ENCODE measurements at regions not wholly inside any gene's neighbourhood (a gene's known extent, or its start where the extent isn't known, plus 50 kb on each side); places are given as distances from the start of the nearest gene placed in this dataset.

GRCh38 chr2:45316576-45317338 lies 294.3 kb downstream of the SRBD1 start:
- Histone ChIP-seq H3K36me3 (replicated peaks; ENCODE audit: insufficient read depth, low read length) (no peaks in the 10 kb centered on the region), H3K9me2 (replicated peaks; ENCODE audit: insufficient read depth, low read length) (no peaks in the 10 kb centered on the region), H3K9ac (ENCODE audit: low read length) (no peak overlapping the region), H3K27ac (ENCODE audit: low read length) (no peak overlapping the region), H3K27me3 (replicated peaks; ENCODE audit: insufficient read depth, low read length) (no peaks in the 10 kb centered on the region), H3F3A (ENCODE audit: insufficient read depth, low read length) (no peaks in the 10 kb centered on the region), H3K4me2 (ENCODE audit: low read depth, low read length) (no peak overlapping the region), H3K4me1 (ENCODE audit: low read length) (no peaks in the 10 kb centered on the region), H3K79me2 (ENCODE audit: low read length) (no peaks in the 10 kb centered on the region), H3K9me3 (replicated peaks; ENCODE audit: insufficient read depth, low read length) (no peaks in the 10 kb centered on the region), H2AFZ (ENCODE audit: low read length) (no peak overlapping the region), H4K20me1 (ENCODE audit: insufficient read depth, low read length) (no peaks in the 10 kb centered on the region), H3K4me3 (ENCODE audit: low read length) (no peak overlapping the region)
- no peak for DNase-seq
- TF ChIP-seq EZH2phosphoT487 (IDR thresholded peaks at IDR 0.05; ENCODE audit: low read length) (no peak), EZH2 (optimal IDR thresholded peaks at IDR 0.05; ENCODE audit: low read depth, low read length) (no peak)
- TF ChIP-seq, protein P1, sequence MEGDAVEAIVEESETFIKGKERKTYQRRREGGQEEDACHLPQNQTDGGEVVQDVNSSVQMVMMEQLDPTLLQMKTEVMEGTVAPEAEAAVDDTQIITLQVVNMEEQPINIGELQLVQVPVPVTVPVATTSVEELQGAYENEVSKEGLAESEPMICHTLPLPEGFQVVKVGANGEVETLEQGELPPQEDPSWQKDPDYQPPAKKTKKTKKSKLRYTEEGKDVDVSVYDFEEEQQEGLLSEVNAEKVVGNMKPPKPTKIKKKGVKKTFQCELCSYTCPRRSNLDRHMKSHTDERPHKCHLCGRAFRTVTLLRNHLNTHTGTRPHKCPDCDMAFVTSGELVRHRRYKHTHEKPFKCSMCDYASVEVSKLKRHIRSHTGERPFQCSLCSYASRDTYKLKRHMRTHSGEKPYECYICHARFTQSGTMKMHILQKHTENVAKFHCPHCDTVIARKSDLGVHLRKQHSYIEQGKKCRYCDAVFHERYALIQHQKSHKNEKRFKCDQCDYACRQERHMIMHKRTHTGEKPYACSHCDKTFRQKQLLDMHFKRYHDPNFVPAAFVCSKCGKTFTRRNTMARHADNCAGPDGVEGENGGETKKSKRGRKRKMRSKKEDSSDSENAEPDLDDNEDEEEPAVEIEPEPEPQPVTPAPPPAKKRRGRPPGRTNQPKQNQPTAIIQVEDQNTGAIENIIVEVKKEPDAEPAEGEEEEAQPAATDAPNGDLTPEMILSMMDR (IDR thresholded peaks at IDR 0.05; ENCODE audit: low read length) = no peak

- Histone ChIP-seq H3K27me3 (replicated peaks; ENCODE audit: insufficient read depth, low read length) (no peaks in the 10 kb centered on the region), H3F3A (ENCODE audit: insufficient read depth, low read length) (no peaks in the 10 kb centered on the region), H3K4me1 (ENCODE audit: low read length) (no peaks in the 10 kb centered on the region), H3K79me2 (ENCODE audit: low read length) (no peaks in the 10 kb centered on the region), H3K27ac (ENCODE audit: low read length) (no peak overlapping the region), H3K4me3 (ENCODE audit: low read length) (no peak overlapping the region), H3K4me2 (ENCODE audit: low read depth, low read length) (no peak overlapping the region), H4K20me1 (ENCODE audit: insufficient read depth, low read length) (no peaks in the 10 kb centered on the region), H3K9me3 (replicated peaks; ENCODE audit: insufficient read depth, low read length) (no peaks in the 10 kb centered on the region), H3K36me3 (replicated peaks; ENCODE audit: insufficient read depth, low read length) (no peaks in the 10 kb centered on the region), H3K9ac (ENCODE audit: low read length) (no peak overlapping the region), H2AFZ (ENCODE audit: low read length) (no peak overlapping the region), H3K9me2 (replicated peaks; ENCODE audit: insufficient read depth, low read length) (no peaks in the 10 kb centered on the region)
- no peak for DNase-seq
- TF ChIP-seq, protein P1 (IDR thresholded peaks at IDR 0.05; ENCODE audit: low read length) = no peak
- TF ChIP-seq EZH2 (optimal IDR thresholded peaks at IDR 0.05; ENCODE audit: low read depth, low read length) = no peak
- TF ChIP-seq EZH2phosphoT487 (IDR thresholded peaks at IDR 0.05; ENCODE audit: low read length) = no peak
Measured at GRCh38 chr2:45315861-45316260, 295.2 kb downstream of the SRBD1 start.

DNA sequence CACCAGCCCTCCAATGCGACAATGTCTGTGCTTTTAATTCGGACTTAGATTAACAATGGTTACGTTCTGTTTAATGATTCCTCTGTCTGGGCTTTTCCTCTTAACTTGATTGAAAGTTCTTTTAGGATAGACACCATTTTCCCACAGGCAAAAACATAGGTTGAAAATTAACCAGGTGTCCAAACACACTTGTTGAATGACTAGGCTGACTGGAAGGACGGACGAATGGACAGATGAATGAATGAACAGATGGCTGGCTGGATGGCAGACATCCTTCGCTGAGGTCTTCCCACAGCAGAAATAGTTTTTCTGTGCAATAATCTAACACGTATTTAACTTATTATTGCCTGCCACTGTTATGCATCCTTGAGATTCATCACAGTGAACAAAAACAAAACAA lies 298.8 kb downstream of the SRBD1 start:
- no peak for TF ChIP-seq EZH2 (optimal IDR thresholded peaks at IDR 0.05; ENCODE audit: low read depth, low read length)
- TF ChIP-seq EZH2phosphoT487 (IDR thresholded peaks at IDR 0.05; ENCODE audit: low read length) = no peak
- TF ChIP-seq, protein P1 (IDR thresholded peaks at IDR 0.05; ENCODE audit: low read length) = no peak
- no peak overlapping the region for H3K4me2 ChIP-seq (ENCODE audit: low read depth, low read length)
- DNase-seq = no peak

More for the DNA sequence above, 298.8 kb downstream of the SRBD1 start:
- H2AFZ ChIP-seq (ENCODE audit: low read length) = no peak overlapping the region
- no peaks in the 10 kb centered on the region for H3K36me3 ChIP-seq (replicated peaks; ENCODE audit: insufficient read depth, low read length)
- H4K20me1 ChIP-seq (ENCODE audit: insufficient read depth, low read length) = no peaks in the 10 kb centered on the region
- H3K4me1 ChIP-seq (ENCODE audit: low read length) = no peaks in the 10 kb centered on the region
- H3K27ac ChIP-seq (ENCODE audit: low read length) = no peak overlapping the region
- no peak overlapping the region for H3K4me3 ChIP-seq (ENCODE audit: low read length)
- H3K9me2 ChIP-seq (replicated peaks; ENCODE audit: insufficient read depth, low read length) = no peaks in the 10 kb centered on the region
- no peaks in the 10 kb centered on the region for H3K27me3 ChIP-seq (replicated peaks; ENCODE audit: insufficient read depth, low read length)
- no peaks in the 10 kb centered on the region for H3K79me2 ChIP-seq (ENCODE audit: low read length)
- no peaks in the 10 kb centered on the region for H3F3A ChIP-seq (ENCODE audit: insufficient read depth, low read length)
- H3K9me3 ChIP-seq (replicated peaks; ENCODE audit: insufficient read depth, low read length) = no peaks in the 10 kb centered on the region
- no peak overlapping the region for H3K9ac ChIP-seq (ENCODE audit: low read length)
